Immature natural killer cell (primary cell): ENCODE measurements at regions not wholly inside any gene's neighbourhood (a gene's known extent, or its start where the extent isn't known, plus 50 kb on each side); places are given as distances from the start of the nearest gene placed in this dataset.

Source experiments
- DNase-seq, 3 donors: peaks; one replicate each; pipeline ENCODE4 v3.0.0; 2022; ENCODE audit warnings: mixed read lengths in 1 of 3
- H3K27ac Mint-ChIP-seq, 6 donors: one replicate each; pipeline ENCODE4 v1.8.0; 2020; ENCODE audit warnings: mixed read lengths in 6 of 6, mild to moderate bottlenecking in 5 of 6, inconsistent platforms in 4 of 6, moderate library complexity in 3 of 6
- H3K27me3 Mint-ChIP-seq, 3 donors: one replicate each; pipeline ENCODE4 v1.8.0; 2020 to 2021; ENCODE audit warnings: low read depth in 3 of 3, mild to moderate bottlenecking in 3 of 3, mixed read lengths in 3 of 3, moderate library complexity in 3 of 3, inconsistent platforms in 1 of 3
- H3K36me3 Mint-ChIP-seq, 3 donors: one replicate each; pipeline ENCODE4 v1.8.0; 2020; ENCODE audit warnings: mixed read lengths in 3 of 3, inconsistent platforms in 2 of 3, mild to moderate bottlenecking in 2 of 3
- H3K4me1 Mint-ChIP-seq, 2 donors: one replicate each; pipeline ENCODE4 v1.8.0; 2020; ENCODE audit warnings: inconsistent platforms in 2 of 2, mild to moderate bottlenecking in 2 of 2, mixed read lengths in 2 of 2, moderate library complexity in 1 of 2
- H3K4me3 Mint-ChIP-seq, 5 donors: one replicate each; pipeline ENCODE4 v1.8.0; 2020; ENCODE audit warnings: mild to moderate bottlenecking in 5 of 5, mixed read lengths in 5 of 5, inconsistent platforms in 3 of 5, moderate library complexity in 3 of 5
- H3K9me3 Mint-ChIP-seq, 6 donors: one replicate each; pipeline ENCODE4 v1.8.0; 2020; ENCODE audit warnings: mild to moderate bottlenecking in 6 of 6, mixed read lengths in 6 of 6, inconsistent platforms in 4 of 6, moderate library complexity in 3 of 6

DNA sequence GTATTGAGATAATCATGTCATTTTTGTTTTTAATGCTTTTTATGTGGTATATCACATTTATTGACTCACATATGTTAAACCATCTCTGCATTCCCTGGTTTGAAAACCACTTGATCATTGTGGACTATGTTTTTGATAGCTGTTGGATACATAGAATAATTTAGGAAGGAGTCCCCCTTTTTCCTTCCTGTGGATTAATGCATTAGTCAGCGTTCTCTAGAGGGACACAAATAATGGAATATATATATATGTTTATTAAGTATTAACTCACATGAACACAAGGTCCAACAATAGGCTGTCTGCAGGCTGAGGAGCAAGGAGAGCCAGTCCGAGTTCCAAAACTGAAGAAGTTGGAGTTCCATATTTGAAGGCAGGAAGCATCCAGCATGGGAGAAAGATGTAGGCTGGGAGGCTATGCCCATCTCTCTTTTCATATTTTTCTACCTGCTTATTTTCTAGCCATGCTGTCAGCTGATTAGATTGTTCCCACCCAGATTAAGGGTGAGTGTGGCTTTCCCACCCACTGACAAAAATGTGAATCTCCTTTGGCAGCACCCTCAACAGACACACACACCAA is 123.8 kb downstream of the ZNF280B start:
- H3K36me3 Mint-ChIP-seq, result peaks cover 0 to 4% (median 0%) of the 10 kb centered on the region in 3 donors
- H3K4me3 Mint-ChIP-seq, result no peak overlapping the region
- peaks cover 0 to 13% (median 4%) of the 10 kb centered on the region in 3 donors for H3K27me3 Mint-ChIP-seq
- H3K27ac Mint-ChIP-seq, result no peak overlapping the region
- peaks cover 0 to 2% of the 10 kb centered on the region in 2 donors for H3K4me1 Mint-ChIP-seq
- DNase-seq, result no peak
- peaks cover 0 to 2% (median 0%) of the 10 kb centered on the region in 6 donors for H3K9me3 Mint-ChIP-seq

DNA sequence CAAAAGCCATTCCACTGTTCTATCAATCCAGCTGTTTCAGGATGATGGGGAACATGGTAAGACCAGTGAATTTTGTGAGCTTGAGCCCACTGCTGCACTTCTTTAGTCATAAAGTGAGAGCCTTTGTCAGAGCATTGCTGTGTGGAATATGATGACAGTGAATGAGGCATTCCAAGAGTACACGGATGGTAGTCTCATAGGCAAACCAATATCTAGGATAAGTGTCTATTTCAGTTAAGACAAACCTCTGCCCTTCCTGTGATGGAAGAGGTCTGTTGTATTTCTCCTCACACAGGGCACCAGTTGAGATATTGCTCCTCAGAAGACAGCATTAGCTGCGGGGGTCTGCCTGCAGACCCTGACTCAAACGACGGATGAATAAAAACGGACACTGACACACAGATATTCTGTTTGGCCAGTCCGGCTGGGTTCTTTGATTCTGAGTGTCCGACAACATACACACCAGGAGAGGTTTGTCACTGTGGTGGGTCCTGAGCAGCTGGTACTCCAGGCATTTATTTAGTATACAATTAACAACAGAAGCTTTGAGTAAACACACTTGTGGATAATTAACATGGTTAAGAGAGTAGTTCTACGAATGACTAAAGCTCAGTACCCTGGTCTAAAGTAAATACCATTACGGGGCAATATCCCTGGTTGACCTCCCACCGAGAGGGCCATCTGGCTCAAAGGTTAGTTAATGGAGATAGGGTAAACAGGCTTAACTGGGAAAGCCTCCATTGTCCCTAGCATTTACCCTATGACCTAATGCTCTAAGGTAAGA is 121.7 kb downstream of the ZNF280B start:
- no peaks in the 10 kb centered on the region for H3K4me1 Mint-ChIP-seq
- H3K9me3 Mint-ChIP-seq, result peaks cover 0 to 6% (median 0%) of the 10 kb centered on the region in 6 donors
- peaks cover 0 to 2% (median 0%) of the 10 kb centered on the region in 3 donors for H3K36me3 Mint-ChIP-seq
- no peak for DNase-seq
- no peak overlapping the region for H3K4me3 Mint-ChIP-seq
- peaks cover 1 to 13% (median 9%) of the 10 kb centered on the region in 3 donors for H3K27me3 Mint-ChIP-seq
- no peak overlapping the region for H3K27ac Mint-ChIP-seq

- Mint-ChIP-seq H3K4me1 (no peaks in the 10 kb centered on the region), H3K9me3 (peaks cover 0 to 6% (median 0%) of the 10 kb centered on the region in 6 donors), H3K27ac (no peak overlapping the region), H3K36me3 (no peaks in the 10 kb centered on the region), H3K27me3 (peaks cover 1 to 13% (median 9%) of the 10 kb centered on the region in 3 donors), H3K4me3 (no peak overlapping the region)
- no peak for DNase-seq
These were observed 121.2 kb downstream of the ZNF280B start for GRCh38 chr22:22387386-22387736.

DNA sequence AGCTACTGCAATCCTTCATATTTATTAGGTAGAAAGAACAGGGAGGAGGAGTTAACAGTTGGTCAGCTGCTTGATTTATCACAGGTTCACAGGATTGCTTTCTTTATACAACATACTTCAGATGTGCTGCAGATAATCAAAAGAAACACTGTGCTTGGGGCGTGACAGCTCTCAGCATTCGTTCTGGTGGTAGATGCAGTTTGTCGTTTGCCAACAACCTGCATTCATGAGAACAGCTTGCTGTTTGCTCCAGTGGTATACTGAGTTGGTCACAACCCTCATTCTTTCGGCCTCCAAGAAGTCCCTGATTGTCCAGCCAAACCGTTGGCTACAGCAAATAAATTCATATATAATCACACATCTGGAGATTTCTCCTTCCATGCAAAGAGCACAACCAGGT is 120.5 kb downstream of the ZNF280B start:
- no peaks in the 10 kb centered on the region for H3K36me3 Mint-ChIP-seq
- H3K27me3 Mint-ChIP-seq, result peaks cover 1 to 16% (median 11%) of the 10 kb centered on the region in 3 donors
- DNase-seq, result no peak
- no peaks in the 10 kb centered on the region for H3K4me1 Mint-ChIP-seq
- peaks cover 0 to 6% (median 0%) of the 10 kb centered on the region in 6 donors for H3K9me3 Mint-ChIP-seq
- no peak overlapping the region for H3K4me3 Mint-ChIP-seq
- H3K27ac Mint-ChIP-seq, result no peak overlapping the region

DNA sequence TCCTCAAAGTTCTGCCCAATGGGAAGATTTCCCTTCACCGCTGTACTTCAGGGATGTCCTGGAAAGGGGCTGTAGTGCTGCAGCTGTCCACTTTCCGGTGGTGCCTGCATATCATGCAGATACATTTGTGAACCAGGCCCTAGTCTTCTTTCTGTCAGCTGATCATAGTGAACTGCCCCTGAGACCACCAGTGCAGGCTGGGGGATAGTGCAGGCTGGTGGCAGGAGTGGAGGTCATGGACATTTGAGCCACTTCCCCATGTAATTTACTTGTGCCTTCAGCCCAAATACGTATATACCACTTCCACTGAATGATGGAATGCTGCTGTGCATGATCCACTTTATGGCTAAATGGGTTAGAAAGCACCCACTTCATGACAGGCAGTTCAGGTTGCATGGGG is 120.0 kb downstream of the ZNF280B start:
- Mint-ChIP-seq H3K4me3 (no peak overlapping the region), H3K4me1 (no peaks in the 10 kb centered on the region), H3K9me3 (peaks cover 0 to 6% (median 0%) of the 10 kb centered on the region in 6 donors), H3K27ac (no peak overlapping the region), H3K27me3 (peaks cover 1 to 14% (median 11%) of the 10 kb centered on the region in 3 donors), H3K36me3 (no peaks in the 10 kb centered on the region)
- no peak for DNase-seq

GRCh38 chr22:22389467-22389866 is 119.1 kb downstream of the ZNF280B start:
- Mint-ChIP-seq H3K27ac (no peak overlapping the region), H3K36me3 (no peaks in the 10 kb centered on the region), H3K9me3 (peaks cover 0 to 6% (median 0%) of the 10 kb centered on the region in 6 donors), H3K27me3 (peaks cover 1 to 10% (median 8%) of the 10 kb centered on the region in 3 donors), H3K4me3 (no peak overlapping the region), H3K4me1 (no peaks in the 10 kb centered on the region)
- no peak for DNase-seq

- no peak overlapping the region for H3K27ac Mint-ChIP-seq
- H3K4me1 Mint-ChIP-seq, result no peaks in the 10 kb centered on the region
- no peak for DNase-seq
- H3K27me3 Mint-ChIP-seq, result peaks cover 1 to 9% (median 7%) of the 10 kb centered on the region in 3 donors
- no peak overlapping the region for H3K4me3 Mint-ChIP-seq
- H3K9me3 Mint-ChIP-seq, result peaks cover 0 to 6% (median 0%) of the 10 kb centered on the region in 6 donors
- H3K36me3 Mint-ChIP-seq, result no peaks in the 10 kb centered on the region
These were observed 117.6 kb downstream of the ZNF280B start for GRCh38 chr22:22390989-22391388.

DNA sequence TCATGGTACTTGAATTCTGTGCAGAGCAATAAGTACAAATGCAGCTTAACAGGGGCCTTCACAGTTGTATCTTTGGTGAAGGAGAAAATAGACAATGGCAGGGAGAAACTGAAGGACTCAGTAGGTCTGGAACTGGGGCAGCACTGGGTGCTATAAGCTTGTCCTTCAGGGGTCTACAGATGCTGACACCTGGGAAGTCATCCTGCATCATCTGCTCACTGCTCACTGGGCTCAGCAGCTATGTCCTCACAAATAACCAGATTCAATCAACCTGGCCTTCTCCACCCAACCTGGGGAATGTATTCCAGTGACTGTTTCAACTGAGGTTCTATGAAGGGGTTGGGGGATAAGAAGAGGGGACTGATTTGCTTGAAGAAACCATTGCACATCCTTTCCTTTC is 117.0 kb downstream of the ZNF280B start:
- Mint-ChIP-seq H3K4me3 (no peak overlapping the region), H3K9me3 (peaks cover 0 to 6% (median 0%) of the 10 kb centered on the region in 6 donors), H3K27me3 (peaks cover 1 to 9% (median 7%) of the 10 kb centered on the region in 3 donors), H3K4me1 (no peaks in the 10 kb centered on the region), H3K36me3 (no peaks in the 10 kb centered on the region), H3K27ac (no peak overlapping the region)
- no peak for DNase-seq

- no peak for DNase-seq
- H3K27ac Mint-ChIP-seq, result no peak overlapping the region
These were observed 116.4 kb downstream of the ZNF280B start for GRCh38 chr22:22392131-22392530.

GRCh38 chr22:22394591-22394990 is 114.0 kb downstream of the ZNF280B start:
- Mint-ChIP-seq H3K36me3 (no peaks in the 10 kb centered on the region), H3K9me3 (peaks cover 0 to 4% (median 0%) of the 10 kb centered on the region in 6 donors), H3K4me3 (no peak overlapping the region), H3K27ac (no peak overlapping the region), H3K4me1 (no peaks in the 10 kb centered on the region), H3K27me3 (peaks cover 1 to 16% (median 7%) of the 10 kb centered on the region in 3 donors)
- DNase-seq, result no peak

More at GRCh38 chr22:22392131-22392530, 116.4 kb downstream of the ZNF280B start:
- H3K36me3 Mint-ChIP-seq, result no peaks in the 10 kb centered on the region
- no peaks in the 10 kb centered on the region for H3K4me1 Mint-ChIP-seq
- H3K27me3 Mint-ChIP-seq, result peaks cover 1 to 12% (median 7%) of the 10 kb centered on the region in 3 donors
- H3K9me3 Mint-ChIP-seq, result peaks cover 0 to 4% (median 0%) of the 10 kb centered on the region in 6 donors
- H3K4me3 Mint-ChIP-seq, result no peak overlapping the region

- no peak overlapping the region for H3K27ac Mint-ChIP-seq
- H3K27me3 Mint-ChIP-seq, result peaks cover 1 to 16% (median 7%) of the 10 kb centered on the region in 3 donors
- no peak overlapping the region for H3K4me3 Mint-ChIP-seq
- H3K36me3 Mint-ChIP-seq, result no peaks in the 10 kb centered on the region
- peaks cover 0 to 4% (median 0%) of the 10 kb centered on the region in 6 donors for H3K9me3 Mint-ChIP-seq
- DNase-seq, result no peak
- no peaks in the 10 kb centered on the region for H3K4me1 Mint-ChIP-seq
These were observed 113.3 kb downstream of the ZNF280B start for GRCh38 chr22:22395245-22395644.

DNA sequence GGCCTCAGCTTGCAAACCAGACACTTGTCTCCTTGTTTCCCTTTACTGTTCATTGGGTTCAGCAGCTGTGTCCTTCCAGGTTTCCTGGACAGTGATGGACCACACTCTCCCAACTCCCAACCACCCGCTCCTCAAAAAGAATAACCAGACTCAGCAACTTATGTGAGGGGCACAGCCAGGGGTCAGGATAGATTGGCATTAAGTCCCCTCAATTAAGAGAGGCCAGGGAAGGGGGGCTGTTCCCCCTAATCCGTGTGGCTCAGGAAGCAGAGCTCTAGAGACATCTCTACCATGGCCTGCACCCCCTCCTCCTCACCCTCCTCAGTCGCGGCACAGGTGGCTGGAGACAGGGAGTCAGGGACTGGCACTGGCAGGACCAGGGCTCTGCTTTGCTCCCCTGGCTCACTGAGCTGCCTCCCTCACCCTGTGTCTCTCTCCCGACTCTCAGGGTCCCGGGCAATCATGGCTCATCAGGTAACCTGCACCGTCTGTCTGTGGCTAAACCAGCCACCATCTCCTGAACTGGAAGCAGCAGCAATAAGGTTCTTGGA is 111.7 kb downstream of the ZNF280B start:
- H3K36me3 Mint-ChIP-seq, result no peaks in the 10 kb centered on the region
- no peak for DNase-seq
- H3K27me3 Mint-ChIP-seq, result peaks cover 2 to 16% (median 2%) of the 10 kb centered on the region in 3 donors
- no peak overlapping the region for H3K27ac Mint-ChIP-seq
- H3K4me1 Mint-ChIP-seq, result no peaks in the 10 kb centered on the region
- H3K9me3 Mint-ChIP-seq, result no peaks in the 10 kb centered on the region
- no peak overlapping the region for H3K4me3 Mint-ChIP-seq

GRCh38 chr22:22397292-22397870 is 111.2 kb downstream of the ZNF280B start:
- DNase-seq, result no peak
- H3K9me3 Mint-ChIP-seq, result no peaks in the 10 kb centered on the region
- H3K4me1 Mint-ChIP-seq, result no peaks in the 10 kb centered on the region
- no peak overlapping the region for H3K27ac Mint-ChIP-seq
- H3K36me3 Mint-ChIP-seq, result no peaks in the 10 kb centered on the region
- no peak overlapping the region for H3K4me3 Mint-ChIP-seq
- peaks cover 2 to 16% (median 2%) of the 10 kb centered on the region in 3 donors for H3K27me3 Mint-ChIP-seq
